ENCODE measurements at regions not wholly inside any gene's neighbourhood (a gene's known extent, or its start where the extent isn't known, plus 50 kb on each side); places are given as distances from the start of the nearest gene placed in this dataset.
"Not testable (repeated sequence)": the region's sequence is repeated elsewhere in the genome, so short reads cannot be mapped to it uniquely, and the experiment has no call there.

- POLR2A ChIA-PET, result interaction anchor here (0.6 to 1.4 kb wide), 2 partner anchors 10 to 11 kb away, joined by 3 to 4 read pairs; no protein-coding TSS in a partner anchor
- no peak for DNase-seq
- H3K27ac Mint-ChIP-seq, result no peak overlapping the region
- H3K27me3 Mint-ChIP-seq, result peaks cover 0 to 8% (median 3%) of the 10 kb centered on the region in 5 donors
- peaks cover 0 to 1% (median 0%) of the 10 kb centered on the region in 5 donors for H3K36me3 Mint-ChIP-seq
- intact Hi-C loops (cut with micrococcal nuclease), result no loop called here
- Histone ChIP-seq H3K9me3 (ENCODE audit: control insufficient read depth in 2 of 3, low read length in 3 of 3) (no peaks in the 10 kb centered on the region), H3K27ac (ENCODE audit: low read depth, low read length) (no peak overlapping the region), H3K27me3 (ENCODE audit: control insufficient read depth in 2 of 2, insufficient read depth in 2 of 2, low read length in 2 of 2) (no peaks in the 10 kb centered on the region), H3K36me3 (ENCODE audit: control insufficient read depth in 2 of 3, insufficient read depth in 3 of 3, low read length in 3 of 3) (no peaks in the 10 kb centered on the region), H3K4me1 (ENCODE audit: control insufficient read depth in 2 of 2, insufficient read depth in 2 of 2, low read length in 2 of 2) (no peaks in the 10 kb centered on the region), H3K4me3 (ENCODE audit: low read length) (no peak overlapping the region)
- no peak overlapping the region for H3K4me3 Mint-ChIP-seq
- CTCF ChIA-PET, result interaction anchor here (0.6 kb wide), 1 partner anchor 181 kb away, joined by 3 read pairs; no protein-coding TSS in a partner anchor
- ATAC-seq, result no peak
- peaks cover 0 to 3% (median 0%) of the 10 kb centered on the region in 7 donors for H3K4me1 Mint-ChIP-seq
- H3K9me3 Mint-ChIP-seq, result peaks cover 0 to 9% (median 0%) of the 10 kb centered on the region in 11 donors
These were observed 142.0 kb upstream of the RUNX1 start for GRCh38 chr21:35191128-35191527.

GRCh38 chr21:35190201-35190701 is 141.1 kb upstream of the RUNX1 start:
- peaks cover 0 to 8% (median 0%) of the 10 kb centered on the region in 11 donors for H3K9me3 Mint-ChIP-seq
- H3K27me3 ChIP-seq (ENCODE audit: control insufficient read depth in 2 of 2, insufficient read depth in 2 of 2, low read length in 2 of 2), result no peaks in the 10 kb centered on the region
- CTCF ChIA-PET, result no interaction called here
- POLR2A ChIA-PET, result no interaction called here
- H3K27ac ChIP-seq (ENCODE audit: low read depth, low read length), result no peak overlapping the region
- intact Hi-C loops (cut with micrococcal nuclease), result no loop called here
- peaks cover 0 to 8% (median 3%) of the 10 kb centered on the region in 5 donors for H3K27me3 Mint-ChIP-seq
- ATAC-seq (no peak), DNase-seq (no peak)
- peaks cover 0 to 3% (median 0%) of the 10 kb centered on the region in 7 donors for H3K4me1 Mint-ChIP-seq
- no peaks in the 10 kb centered on the region for H3K36me3 Mint-ChIP-seq
- no peak overlapping the region for H3K4me3 Mint-ChIP-seq
- H3K9me3 ChIP-seq (ENCODE audit: control insufficient read depth in 2 of 3, low read length in 3 of 3), result no peaks in the 10 kb centered on the region
- H3K36me3 ChIP-seq (ENCODE audit: control insufficient read depth in 2 of 3, insufficient read depth in 3 of 3, low read length in 3 of 3), result no peaks in the 10 kb centered on the region
- H3K4me3 ChIP-seq (ENCODE audit: low read length), result no peak overlapping the region
- H3K27ac Mint-ChIP-seq, result no peak overlapping the region
- no peaks in the 10 kb centered on the region for H3K4me1 ChIP-seq (ENCODE audit: control insufficient read depth in 2 of 2, insufficient read depth in 2 of 2, low read length in 2 of 2)

GRCh38 chr21:35189077-35189863 is 140.2 kb upstream of the RUNX1 start:
- intact Hi-C loops (cut with micrococcal nuclease), result no loop called here
- H3K36me3 ChIP-seq (ENCODE audit: control insufficient read depth in 2 of 3, insufficient read depth in 3 of 3, low read length in 3 of 3), result no peaks in the 10 kb centered on the region
- no peak overlapping the region for H3K27ac ChIP-seq (ENCODE audit: low read depth, low read length)
- no peaks in the 10 kb centered on the region for H3K27me3 ChIP-seq (ENCODE audit: control insufficient read depth in 2 of 2, insufficient read depth in 2 of 2, low read length in 2 of 2)
- H3K4me1 ChIP-seq (ENCODE audit: control insufficient read depth in 2 of 2, insufficient read depth in 2 of 2, low read length in 2 of 2), result no peaks in the 10 kb centered on the region
- Mint-ChIP-seq H3K36me3 (peaks cover 0 to 2% (median 0%) of the 10 kb centered on the region in 5 donors), H3K4me3 (no peak overlapping the region), H3K27ac (no peak overlapping the region), H3K4me1 (peaks cover 0 to 3% (median 0%) of the 10 kb centered on the region in 7 donors), H3K27me3 (peaks cover 0 to 8% (median 3%) of the 10 kb centered on the region in 5 donors), H3K9me3 (peaks cover 0 to 12% (median 0%) of the 10 kb centered on the region in 11 donors)
- no peak for ATAC-seq
- H3K4me3 ChIP-seq (ENCODE audit: low read length), result no peak overlapping the region
- no peaks in the 10 kb centered on the region for H3K9me3 ChIP-seq (ENCODE audit: control insufficient read depth in 2 of 3, low read length in 3 of 3)
- no peak for DNase-seq
- CTCF ChIA-PET, result no interaction called here
- POLR2A ChIA-PET, result interaction anchor here (0.6 kb wide), 1 partner anchor 16 kb away, joined by 4 read pairs; no protein-coding TSS in a partner anchor

- CTCF ChIA-PET; H3K9me3 ChIP-seq (ENCODE audit: control insufficient read depth in 2 of 3, low read length in 3 of 3); H3K36me3 Mint-ChIP-seq; H3K4me3 ChIP-seq (ENCODE audit: low read length); DNase-seq; H3K4me1 ChIP-seq (ENCODE audit: control insufficient read depth in 2 of 2, insufficient read depth in 2 of 2, low read length in 2 of 2); intact Hi-C loops (cut with micrococcal nuclease); H3K27me3 ChIP-seq (ENCODE audit: control insufficient read depth in 2 of 2, insufficient read depth in 2 of 2, low read length in 2 of 2); H3K36me3 ChIP-seq (ENCODE audit: control insufficient read depth in 2 of 3, insufficient read depth in 3 of 3, low read length in 3 of 3); ATAC-seq; H3K4me1 Mint-ChIP-seq; POLR2A ChIA-PET; H3K27ac ChIP-seq (ENCODE audit: low read depth, low read length); H3K27ac Mint-ChIP-seq; H3K4me3 Mint-ChIP-seq; H3K9me3 Mint-ChIP-seq: not testable (repeated sequence)
- peaks cover 0 to 11% (median 4%) of the 10 kb centered on the region in 5 donors for H3K27me3 Mint-ChIP-seq
These were observed 134.3 kb upstream of the RUNX1 start for GRCh38 chr21:35183389-35183788.

- H3K27me3 ChIP-seq (ENCODE audit: control insufficient read depth in 2 of 2, insufficient read depth in 2 of 2, low read length in 2 of 2), result no peaks in the 10 kb centered on the region
- ChIA-PET POLR2A (interaction anchor here (0.5 to 1.0 kb wide), 2 partner anchors 10 to 133 kb away, joined by 3 to 4 read pairs; no protein-coding TSS in a partner anchor), CTCF (no interaction called here)
- H3K27ac ChIP-seq (ENCODE audit: low read depth, low read length), result no peak overlapping the region
- H3K27me3 Mint-ChIP-seq, result peaks cover 0 to 8% (median 4%) of the 10 kb centered on the region in 5 donors
- H3K4me1 ChIP-seq (ENCODE audit: control insufficient read depth in 2 of 2, insufficient read depth in 2 of 2, low read length in 2 of 2), result no peaks in the 10 kb centered on the region
- ATAC-seq (no peak), DNase-seq (no peak)
- H3K36me3 ChIP-seq (ENCODE audit: control insufficient read depth in 2 of 3, insufficient read depth in 3 of 3, low read length in 3 of 3), result no peaks in the 10 kb centered on the region
- H3K4me3 ChIP-seq (ENCODE audit: low read length), result no peak overlapping the region
- H3K4me1 Mint-ChIP-seq, result peaks cover 0 to 5% (median 0%) of the 10 kb centered on the region in 7 donors
- H3K9me3 Mint-ChIP-seq, result peaks cover 2 to 21% (median 5%) of the 10 kb centered on the region in 11 donors
- H3K9me3 ChIP-seq (ENCODE audit: control insufficient read depth in 2 of 3, low read length in 3 of 3), result no peaks in the 10 kb centered on the region
- intact Hi-C loops (cut with micrococcal nuclease), result no loop called here
- H3K27ac Mint-ChIP-seq, result no peak overlapping the region
- peaks cover 0 to 19% (median 0%) of the 10 kb centered on the region in 5 donors for H3K36me3 Mint-ChIP-seq
- H3K4me3 Mint-ChIP-seq, result no peak overlapping the region
These were observed 131.0 kb upstream of the RUNX1 start for GRCh38 chr21:35179990-35180540.

GRCh38 chr21:35178827-35179226 is 129.7 kb upstream of the RUNX1 start:
- POLR2A ChIA-PET, result no interaction called here
- DNase-seq, result no peak

More at GRCh38 chr21:35178827-35179226, 129.7 kb upstream of the RUNX1 start:
- intact Hi-C loops (cut with micrococcal nuclease), result no loop called here
- Mint-ChIP-seq H3K4me1 (peaks cover 0 to 5% (median 0%) of the 10 kb centered on the region in 7 donors), H3K36me3 (peaks cover 0 to 17% (median 0%) of the 10 kb centered on the region in 5 donors), H3K27me3 (peaks cover 0 to 8% (median 4%) of the 10 kb centered on the region in 5 donors), H3K27ac (no peak overlapping the region), H3K4me3 (no peak overlapping the region), H3K9me3 (peaks cover 3 to 17% (median 4%) of the 10 kb centered on the region in 11 donors)
- ATAC-seq, result no peak
- no peak overlapping the region for H3K27ac ChIP-seq (ENCODE audit: low read depth, low read length)
- CTCF ChIA-PET, result no interaction called here
- no peaks in the 10 kb centered on the region for H3K36me3 ChIP-seq (ENCODE audit: control insufficient read depth in 2 of 3, insufficient read depth in 3 of 3, low read length in 3 of 3)
- H3K27me3 ChIP-seq (ENCODE audit: control insufficient read depth in 2 of 2, insufficient read depth in 2 of 2, low read length in 2 of 2), result no peaks in the 10 kb centered on the region
- no peaks in the 10 kb centered on the region for H3K9me3 ChIP-seq (ENCODE audit: control insufficient read depth in 2 of 3, low read length in 3 of 3)
- no peaks in the 10 kb centered on the region for H3K4me1 ChIP-seq (ENCODE audit: control insufficient read depth in 2 of 2, insufficient read depth in 2 of 2, low read length in 2 of 2)
- no peak overlapping the region for H3K4me3 ChIP-seq (ENCODE audit: low read length)
